Activated B cell treated with CpG ODN at 0.5 μM for 24 hours (primary cell): ENCODE measurements at regions not wholly inside any gene's neighbourhood (a gene's known extent, or its start where the extent isn't known, plus 50 kb on each side); places are given as distances from the start of the nearest gene placed in this dataset.
A peak's percentile ranks its signal among the peaks of the same experiment; 100 is the strongest.

Experiments used
- ATAC-seq: fragments of 200-7000 bp; cut with Tn5 transposase; one replicate; pipeline ENCODE4 v1.10.0; 2021; ENCODE audit warnings: low read depth, mild to moderate bottlenecking, moderate library complexity
- CTCF ChIA-PET: fragments of 350-600 bp; sonication (Branson Sonifier 250); formaldehyde crosslinking; loops from one replicate; lab custom pipeline; 2021; ENCODE audit warnings: antibody characterized with exemption; lab: Charles Lee
- POLR2A ChIA-PET: fragments of 350-600 bp; sonication (Branson Sonifier 250); formaldehyde crosslinking; loops from one replicate; lab custom pipeline; 2021; ENCODE audit warnings: antibody characterized with exemption; lab: Charles Lee
- DNase-seq: peaks from one replicate; pipeline ENCODE4 v3.0.0; 2022
- H3K27ac Mint-ChIP-seq: one replicate; pipeline ENCODE4 v1.8.0; 2020; ENCODE audit warnings: mixed read lengths
- H3K27me3 Mint-ChIP-seq: one replicate; pipeline ENCODE4 v1.8.0; 2021; ENCODE audit warnings: mixed read lengths
- H3K36me3 Mint-ChIP-seq: one replicate; pipeline ENCODE4 v1.8.0; 2021; ENCODE audit warnings: low read depth, mixed read lengths
- H3K4me1 Mint-ChIP-seq: one replicate; pipeline ENCODE4 v1.8.0; 2021; ENCODE audit warnings: mixed read lengths
- H3K4me3 Mint-ChIP-seq: one replicate; pipeline ENCODE4 v1.8.0; 2020; ENCODE audit warnings: mild to moderate bottlenecking, mixed read lengths
- H3K9me3 Mint-ChIP-seq: one replicate; pipeline ENCODE4 v1.8.0; 2020; ENCODE audit warnings: mixed read lengths
- CTCF ChIP-seq: fragments of 200-600 bp; IDR thresholded peaks from one replicate; pipeline ENCODE4 v1.8.0; 2022; ENCODE audit warnings: antibody characterized with exemption, mild to moderate bottlenecking
- intact Hi-C: fragments of 100-400 bp; cut with micrococcal nuclease; formaldehyde crosslinking; loops from one replicate; pipeline ENCODE4 v1.15.1; 2024

GRCh38 chr15:70214276-70214675 is 116.6 kb upstream of the TLE3 start:
- no peaks in the 10 kb centered on the region for H3K9me3 Mint-ChIP-seq
- ATAC-seq = no peak
- DNase-seq = no peak
- POLR2A ChIA-PET = no interaction called here
- H3K27me3 Mint-ChIP-seq = peaks cover 2% of the 10 kb centered on the region
- CTCF ChIA-PET = no interaction called here
- H3K36me3 Mint-ChIP-seq = no peaks in the 10 kb centered on the region
- intact Hi-C loops = no loop called here
- no peak overlapping the region for H3K27ac Mint-ChIP-seq
- peaks cover 8% of the 10 kb centered on the region for H3K4me1 Mint-ChIP-seq
- no peak overlapping the region for H3K4me3 Mint-ChIP-seq
- TF ChIP-seq CTCF = no peak

GRCh38 chr15:70213794-70214193 is 116.1 kb upstream of the TLE3 start:
- no peaks in the 10 kb centered on the region for H3K36me3 Mint-ChIP-seq
- H3K27ac Mint-ChIP-seq = no peak overlapping the region
- peaks cover 8% of the 10 kb centered on the region for H3K4me1 Mint-ChIP-seq
- H3K4me3 Mint-ChIP-seq = no peak overlapping the region
- ChIA-PET CTCF (no interaction called here), POLR2A (no interaction called here)
- TF ChIP-seq CTCF = no peak
- intact Hi-C loops = no loop called here
- H3K27me3 Mint-ChIP-seq = peaks cover 2% of the 10 kb centered on the region
- DNase-seq (no peak), ATAC-seq (no peak)
- H3K9me3 Mint-ChIP-seq = no peaks in the 10 kb centered on the region

- intact Hi-C loops = no loop called here
- no peak overlapping the region for H3K27ac Mint-ChIP-seq
Observed at GRCh38 chr15:70212963-70213315, 115.2 kb upstream of the TLE3 start.

GRCh38 chr15:70212286-70212962 is 114.7 kb upstream of the TLE3 start:
- H3K27ac Mint-ChIP-seq = no peak overlapping the region
- DNase-seq (no peak), ATAC-seq (peak; percentile 78)
- H3K36me3 Mint-ChIP-seq = no peaks in the 10 kb centered on the region
- H3K4me3 Mint-ChIP-seq = no peak overlapping the region
- H3K9me3 Mint-ChIP-seq = no peaks in the 10 kb centered on the region
- TF ChIP-seq CTCF = no peak
- intact Hi-C loops = no loop called here
- H3K27me3 Mint-ChIP-seq = peaks cover 2% of the 10 kb centered on the region
- peaks cover 8% of the 10 kb centered on the region for H3K4me1 Mint-ChIP-seq
- POLR2A ChIA-PET = no interaction called here
- CTCF ChIA-PET = no interaction called here

More at GRCh38 chr15:70212963-70213315, 115.2 kb upstream of the TLE3 start:
- CTCF ChIA-PET = no interaction called here
- POLR2A ChIA-PET = no interaction called here
- H3K4me1 Mint-ChIP-seq = peaks cover 8% of the 10 kb centered on the region
- no peak for TF ChIP-seq CTCF
- ATAC-seq = no peak
- no peaks in the 10 kb centered on the region for H3K9me3 Mint-ChIP-seq
- no peak for DNase-seq
- peaks cover 2% of the 10 kb centered on the region for H3K27me3 Mint-ChIP-seq
- no peaks in the 10 kb centered on the region for H3K36me3 Mint-ChIP-seq
- no peak overlapping the region for H3K4me3 Mint-ChIP-seq

- peaks cover 8% of the 10 kb centered on the region for H3K4me1 Mint-ChIP-seq
- no peaks in the 10 kb centered on the region for H3K9me3 Mint-ChIP-seq
- H3K27ac Mint-ChIP-seq = no peak overlapping the region
- TF ChIP-seq CTCF = no peak
- intact Hi-C loops = no loop called here
- CTCF ChIA-PET = no interaction called here
- peaks cover 2% of the 10 kb centered on the region for H3K27me3 Mint-ChIP-seq
- H3K36me3 Mint-ChIP-seq = no peaks in the 10 kb centered on the region
- no peak overlapping the region for H3K4me3 Mint-ChIP-seq
- no peak for DNase-seq
- ATAC-seq = no peak
- POLR2A ChIA-PET = no interaction called here
Observed at GRCh38 chr15:70210528-70210927, 112.8 kb upstream of the TLE3 start.
